ENCODE measurements at regions not wholly inside any gene's neighbourhood (a gene's known extent, or its start where the extent isn't known, plus 50 kb on each side); places are given as distances from the start of the nearest gene placed in this dataset.

DNA sequence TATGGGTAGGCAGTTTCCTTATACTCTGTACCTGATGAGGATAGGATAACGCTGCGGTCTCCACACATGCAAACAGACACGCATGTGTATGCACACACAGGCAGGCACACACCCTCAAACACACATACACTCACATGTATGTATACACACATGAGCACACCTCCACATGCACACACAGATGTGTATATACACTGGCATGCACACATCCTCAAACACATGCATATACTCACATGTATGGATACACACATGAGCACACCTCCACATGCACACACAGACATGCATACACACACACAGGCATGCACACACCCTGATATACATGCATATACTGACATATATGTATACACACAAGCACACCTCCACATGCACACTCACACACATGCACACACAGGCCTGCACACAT is 267.8 kb upstream of the HDAC4 start:
- Histone ChIP-seq H3K27me3 (ENCODE audit: control insufficient read depth in 2 of 2, insufficient read depth in 2 of 2, low read length in 2 of 2) (no peaks in the 10 kb centered on the region), H3K27ac (ENCODE audit: low read depth, low read length) (no peak overlapping the region), H3K9me3 (ENCODE audit: control insufficient read depth in 2 of 3, low read length in 3 of 3) (no peaks in the 10 kb centered on the region), H3K4me3 (ENCODE audit: low read length) (no peak overlapping the region), H3K4me1 (ENCODE audit: control insufficient read depth in 2 of 2, insufficient read depth in 2 of 2, low read length in 2 of 2) (no peaks in the 10 kb centered on the region), H3K36me3 (ENCODE audit: control insufficient read depth in 2 of 3, insufficient read depth in 3 of 3, low read length in 3 of 3) (no peaks in the 10 kb centered on the region)
- DNase-seq, result no peak
- H3K36me3 Mint-ChIP-seq, result no peaks in the 10 kb centered on the region
- H3K27me3 Mint-ChIP-seq, result peaks cover 0 to 2% (median 0%) of the 10 kb centered on the region in 5 donors
- ATAC-seq, result peak; percentile 12
- no peak overlapping the region for H3K27ac Mint-ChIP-seq
- ChIA-PET CTCF (no interaction called here), POLR2A (no interaction called here)
- H3K4me1 Mint-ChIP-seq, result no peaks in the 10 kb centered on the region
- no peaks in the 10 kb centered on the region for H3K9me3 Mint-ChIP-seq
- H3K4me3 Mint-ChIP-seq, result no peak overlapping the region
- intact Hi-C loops (cut with micrococcal nuclease), result no loop called here

DNA sequence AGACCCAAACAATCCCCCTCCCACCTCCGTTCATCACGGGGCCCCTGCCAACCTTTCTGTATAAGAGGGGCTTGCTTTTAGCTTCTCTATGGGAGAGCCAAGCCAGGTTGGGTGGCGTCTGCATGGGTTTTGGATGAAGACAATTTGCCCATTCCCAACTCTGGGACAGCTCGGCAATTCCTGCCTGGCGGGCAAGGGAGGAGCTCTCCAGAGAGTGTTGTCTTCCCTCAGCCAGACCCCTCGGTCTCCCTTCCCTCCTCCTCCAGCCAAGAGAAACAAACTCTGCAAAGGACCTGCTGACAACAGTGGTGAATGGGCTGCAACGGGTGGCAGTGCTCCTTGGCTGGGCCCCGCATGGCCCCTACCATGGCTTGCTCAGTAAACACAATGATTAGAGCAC is 267.2 kb upstream of the HDAC4 start:
- no peaks in the 10 kb centered on the region for H3K4me1 ChIP-seq (ENCODE audit: control insufficient read depth in 2 of 2, insufficient read depth in 2 of 2, low read length in 2 of 2)
- no peak overlapping the region for H3K27ac ChIP-seq (ENCODE audit: low read depth, low read length)
- Mint-ChIP-seq H3K27ac (no peak overlapping the region), H3K36me3 (no peaks in the 10 kb centered on the region), H3K4me1 (no peaks in the 10 kb centered on the region), H3K9me3 (no peaks in the 10 kb centered on the region), H3K27me3 (peaks cover 0 to 8% (median 3%) of the 10 kb centered on the region in 5 donors), H3K4me3 (no peak overlapping the region)
- ATAC-seq (no peak), DNase-seq (no peak)
- H3K4me3 ChIP-seq (ENCODE audit: low read length), result no peak overlapping the region
- H3K9me3 ChIP-seq (ENCODE audit: control insufficient read depth in 2 of 3, low read length in 3 of 3), result no peaks in the 10 kb centered on the region
- H3K36me3 ChIP-seq (ENCODE audit: control insufficient read depth in 2 of 3, insufficient read depth in 3 of 3, low read length in 3 of 3), result no peaks in the 10 kb centered on the region
- ChIA-PET CTCF (no interaction called here), POLR2A (no interaction called here)
- H3K27me3 ChIP-seq (ENCODE audit: control insufficient read depth in 2 of 2, insufficient read depth in 2 of 2, low read length in 2 of 2), result no peaks in the 10 kb centered on the region
- intact Hi-C loops (cut with micrococcal nuclease), result no loop called here

DNA sequence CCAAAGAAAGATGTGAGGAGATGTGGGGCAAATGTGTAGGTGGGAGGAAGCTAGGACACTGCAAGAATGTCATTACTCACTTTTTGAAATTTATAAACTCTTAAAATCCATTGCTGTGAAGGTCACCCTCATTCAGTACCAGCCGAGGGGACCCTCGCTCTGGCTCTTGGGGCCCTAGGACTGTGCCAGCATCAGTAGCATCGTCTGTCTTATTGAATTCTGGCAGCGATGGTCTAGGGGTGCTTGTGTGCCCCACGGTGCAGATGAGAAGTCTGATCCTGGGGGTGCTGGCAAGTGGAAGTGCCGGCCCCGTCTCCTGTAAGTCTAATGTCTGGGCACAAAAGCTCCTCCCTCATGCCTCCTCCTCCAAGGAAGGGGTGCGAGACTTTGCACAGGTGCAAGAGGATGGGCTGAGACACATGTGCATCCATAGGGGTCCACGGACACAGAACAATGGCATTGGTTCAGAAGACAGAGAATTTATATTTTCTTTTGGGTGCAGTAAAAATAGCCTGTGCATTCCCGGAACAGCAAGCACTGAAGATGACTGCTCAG is 266.7 kb upstream of the HDAC4 start:
- H3K36me3 ChIP-seq (ENCODE audit: control insufficient read depth in 2 of 3, insufficient read depth in 3 of 3, low read length in 3 of 3), result no peaks in the 10 kb centered on the region
- no peaks in the 10 kb centered on the region for H3K27me3 ChIP-seq (ENCODE audit: control insufficient read depth in 2 of 2, insufficient read depth in 2 of 2, low read length in 2 of 2)
- ChIA-PET CTCF (no interaction called here), POLR2A (no interaction called here)
- no peaks in the 10 kb centered on the region for H3K9me3 ChIP-seq (ENCODE audit: control insufficient read depth in 2 of 3, low read length in 3 of 3)
- H3K4me3 Mint-ChIP-seq, result no peak overlapping the region
- no peak overlapping the region for H3K27ac Mint-ChIP-seq
- peaks cover 0 to 13% (median 8%) of the 10 kb centered on the region in 5 donors for H3K27me3 Mint-ChIP-seq
- intact Hi-C loops (cut with micrococcal nuclease), result no loop called here
- H3K27ac ChIP-seq (ENCODE audit: low read depth, low read length), result no peak overlapping the region
- H3K4me3 ChIP-seq (ENCODE audit: low read length), result no peak overlapping the region
- ATAC-seq (no peak), DNase-seq (no peak)
- H3K9me3 Mint-ChIP-seq, result no peaks in the 10 kb centered on the region
- H3K4me1 ChIP-seq (ENCODE audit: control insufficient read depth in 2 of 2, insufficient read depth in 2 of 2, low read length in 2 of 2), result no peaks in the 10 kb centered on the region
- no peaks in the 10 kb centered on the region for H3K36me3 Mint-ChIP-seq
- no peaks in the 10 kb centered on the region for H3K4me1 Mint-ChIP-seq

DNA sequence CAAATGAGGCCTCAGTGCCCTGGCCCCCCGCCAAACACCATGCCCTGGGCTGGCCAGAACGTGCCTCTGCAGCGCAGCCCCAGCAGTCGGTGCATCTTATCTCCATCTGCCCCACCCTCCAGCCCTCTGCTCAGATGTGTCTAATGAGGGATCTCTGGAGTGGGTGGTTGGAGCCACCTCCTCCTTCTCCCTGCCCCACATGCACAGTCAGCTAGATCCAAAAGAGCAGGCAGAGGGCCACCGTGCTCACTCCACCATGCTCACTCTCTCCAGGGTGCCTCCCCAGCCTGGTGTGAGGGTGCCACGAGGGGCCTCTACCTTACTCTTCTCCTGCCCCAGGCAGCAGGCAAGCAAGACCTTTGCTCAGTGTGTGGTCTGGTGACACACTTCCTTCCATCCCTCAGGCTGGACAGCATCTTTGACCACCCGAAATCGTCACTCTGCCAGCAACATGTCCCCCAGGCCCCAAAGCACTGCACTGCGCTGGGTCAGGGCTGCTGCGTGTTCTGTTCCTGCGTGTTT is 266.1 kb upstream of the HDAC4 start:
- no peak for ATAC-seq

GRCh38 chr2:239666053-239666854 is 265.4 kb upstream of the HDAC4 start:
- Histone ChIP-seq H3K4me3 (ENCODE audit: low read length) (no peak overlapping the region), H3K4me1 (ENCODE audit: control insufficient read depth in 2 of 2, insufficient read depth in 2 of 2, low read length in 2 of 2) (no peaks in the 10 kb centered on the region), H3K9me3 (ENCODE audit: control insufficient read depth in 2 of 3, low read length in 3 of 3) (no peaks in the 10 kb centered on the region), H3K36me3 (ENCODE audit: control insufficient read depth in 2 of 3, insufficient read depth in 3 of 3, low read length in 3 of 3) (no peaks in the 10 kb centered on the region), H3K27me3 (ENCODE audit: control insufficient read depth in 2 of 2, insufficient read depth in 2 of 2, low read length in 2 of 2) (no peaks in the 10 kb centered on the region), H3K27ac (ENCODE audit: low read depth, low read length) (no peak overlapping the region)
- DNase-seq, result no peak
- Mint-ChIP-seq H3K4me3 (no peak overlapping the region), H3K4me1 (peaks cover 0 to 2% (median 0%) of the 10 kb centered on the region in 7 donors), H3K9me3 (no peaks in the 10 kb centered on the region), H3K36me3 (no peaks in the 10 kb centered on the region), H3K27ac (no peak overlapping the region), H3K27me3 (peaks cover 6 to 26% (median 21%) of the 10 kb centered on the region in 5 donors)
- intact Hi-C loops (cut with micrococcal nuclease), result no loop called here
- POLR2A ChIA-PET, result no interaction called here
- CTCF ChIA-PET, result no interaction called here
- ATAC-seq, result no peak

More for the DNA sequence above, 266.1 kb upstream of the HDAC4 start:
- Mint-ChIP-seq H3K9me3 (no peaks in the 10 kb centered on the region), H3K4me1 (peaks cover 0 to 2% (median 0%) of the 10 kb centered on the region in 7 donors), H3K27ac (no peak overlapping the region), H3K27me3 (peaks cover 0 to 19% (median 14%) of the 10 kb centered on the region in 5 donors), H3K36me3 (no peaks in the 10 kb centered on the region), H3K4me3 (no peak overlapping the region)
- no peak for DNase-seq
- intact Hi-C loops (cut with micrococcal nuclease), result no loop called here
- no peaks in the 10 kb centered on the region for H3K9me3 ChIP-seq (ENCODE audit: control insufficient read depth in 2 of 3, low read length in 3 of 3)
- POLR2A ChIA-PET, result no interaction called here
- no peaks in the 10 kb centered on the region for H3K27me3 ChIP-seq (ENCODE audit: control insufficient read depth in 2 of 2, insufficient read depth in 2 of 2, low read length in 2 of 2)
- no peak overlapping the region for H3K4me3 ChIP-seq (ENCODE audit: low read length)
- no peaks in the 10 kb centered on the region for H3K4me1 ChIP-seq (ENCODE audit: control insufficient read depth in 2 of 2, insufficient read depth in 2 of 2, low read length in 2 of 2)
- CTCF ChIA-PET, result no interaction called here
- H3K36me3 ChIP-seq (ENCODE audit: control insufficient read depth in 2 of 3, insufficient read depth in 3 of 3, low read length in 3 of 3), result no peaks in the 10 kb centered on the region
- H3K27ac ChIP-seq (ENCODE audit: low read depth, low read length), result no peak overlapping the region

DNA sequence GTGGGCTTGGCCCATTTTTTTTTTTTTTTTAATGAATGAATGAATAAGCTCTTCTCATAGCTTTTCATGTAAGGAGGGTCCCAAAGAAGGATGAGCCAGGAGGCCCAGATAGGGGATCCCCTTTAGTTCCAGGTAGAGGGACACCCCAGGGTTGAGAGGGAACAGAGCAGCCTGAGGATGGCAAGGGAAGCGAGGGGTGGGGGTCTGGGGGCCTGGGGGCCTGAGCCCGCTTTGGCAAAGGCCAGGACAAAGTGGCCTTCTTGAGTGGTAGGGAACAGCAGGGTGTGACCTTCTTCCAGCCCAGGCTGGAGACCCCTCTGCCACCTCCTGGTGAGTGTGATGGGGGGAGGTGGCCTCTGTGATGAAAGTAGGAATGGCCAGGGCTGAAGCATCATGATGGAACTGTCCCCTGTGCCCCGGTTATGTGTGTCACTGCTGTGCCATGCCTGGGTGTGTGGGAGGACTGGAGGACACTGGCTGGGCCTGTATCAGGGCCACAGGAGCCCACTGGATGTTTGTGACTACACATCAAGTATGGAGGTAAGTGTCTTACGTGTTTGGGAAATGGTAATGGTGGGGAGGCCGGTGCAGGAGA is 263.5 kb upstream of the HDAC4 start:
- no peaks in the 10 kb centered on the region for H3K27me3 ChIP-seq (ENCODE audit: control insufficient read depth in 2 of 2, insufficient read depth in 2 of 2, low read length in 2 of 2)
- no peaks in the 10 kb centered on the region for H3K36me3 Mint-ChIP-seq
- no peaks in the 10 kb centered on the region for H3K9me3 Mint-ChIP-seq
- H3K27ac Mint-ChIP-seq, result no peak overlapping the region
- POLR2A ChIA-PET, result no interaction called here
- H3K4me3 ChIP-seq (ENCODE audit: low read length), result no peak overlapping the region
- ATAC-seq (no peak), DNase-seq (no peak)
- H3K4me1 ChIP-seq (ENCODE audit: control insufficient read depth in 2 of 2, insufficient read depth in 2 of 2, low read length in 2 of 2), result no peaks in the 10 kb centered on the region
- no peaks in the 10 kb centered on the region for H3K9me3 ChIP-seq (ENCODE audit: control insufficient read depth in 2 of 3, low read length in 3 of 3)
- intact Hi-C loops (cut with micrococcal nuclease), result no loop called here
- H3K4me1 Mint-ChIP-seq, result peaks cover 0 to 3% (median 0%) of the 10 kb centered on the region in 7 donors
- CTCF ChIA-PET, result interaction anchor here (0.7 kb wide), 1 partner anchor 478 kb away, joined by 3 read pairs; no protein-coding TSS in a partner anchor
- peaks cover 7 to 37% (median 27%) of the 10 kb centered on the region in 5 donors for H3K27me3 Mint-ChIP-seq
- H3K36me3 ChIP-seq (ENCODE audit: control insufficient read depth in 2 of 3, insufficient read depth in 3 of 3, low read length in 3 of 3), result no peaks in the 10 kb centered on the region
- no peak overlapping the region for H3K4me3 Mint-ChIP-seq
- H3K27ac ChIP-seq (ENCODE audit: low read depth, low read length), result no peak overlapping the region
